Kidney (tissue), 13 donors: ENCODE measurements at regions not wholly inside any gene's neighbourhood (a gene's known extent, or its start where the extent isn't known, plus 50 kb on each side); places are given as distances from the start of the nearest gene placed in this dataset.
"Not testable (repeated sequence)": the region's sequence is repeated elsewhere in the genome, so short reads cannot be mapped to it uniquely, and the experiment has no call there.

Source experiments
- DNase-seq, 5 donors: peaks; one replicate each; pipeline ENCODE4 v3.0.0-alpha.2; 2013 to 2020
- FAIRE-seq: peaks from 2 replicates; lab custom pipeline; 2012; peaks lifted over from hg19 to GRCh38; lab: Jason Lieb, UNC
- H3K27ac ChIP-seq, 2 donors: one replicate each; pipeline ENCODE4 v1.7.0; 2013; ENCODE audit warnings: low read depth in 2 of 2, low read length in 2 of 2, inconsistent platforms in 1 of 2
- H3K27me3 ChIP-seq: one replicate; pipeline ENCODE4 v1.7.1; 2013; ENCODE audit warnings: low read length, inconsistent platforms; ENCODE audit not compliant: control insufficient read depth, insufficient read depth
- H3K36me3 ChIP-seq, 3 donors: one replicate each; pipeline versions ENCODE4 v1.7.0 to v1.7.1; 2013; ENCODE audit warnings: low read length in 3 of 3, control low read depth in 1 of 3, inconsistent platforms in 1 of 3; ENCODE audit not compliant: insufficient read depth in 3 of 3, control insufficient read depth in 2 of 3
- H3K4me1 ChIP-seq, 3 donors: one replicate each; pipeline versions ENCODE4 v1.7.0 to v1.7.1; 2013; ENCODE audit warnings: low read length in 3 of 3, inconsistent platforms in 1 of 3, low read depth in 1 of 3; ENCODE audit not compliant: control insufficient read depth in 2 of 3, insufficient read depth in 2 of 3
- H3K4me3 ChIP-seq, 3 donors: one replicate each; pipeline versions ENCODE4 v1.7.0 to v1.8.1; 2013; ENCODE audit warnings: low read length in 3 of 3, control low read depth in 1 of 3, inconsistent platforms in 1 of 3
- H3K9ac ChIP-seq, 3 donors: one replicate each; pipeline versions ENCODE4 v1.7.0 to v1.7.1; 2013; ENCODE audit warnings: low read length in 3 of 3, control low read depth in 1 of 3, inconsistent platforms in 1 of 3
- H3K9me3 ChIP-seq, 3 donors: one replicate each; pipeline versions ENCODE4 v1.7.0 to v1.7.1; 2013; ENCODE audit warnings: low read length in 3 of 3, control low read depth in 1 of 3, inconsistent platforms in 1 of 3; ENCODE audit not compliant: control insufficient read depth in 2 of 3, insufficient read depth in 1 of 3
- CTCF ChIP-seq: IDR thresholded peaks from 3 replicates; pipeline ENCODE4 v1.5.1; 2012; ENCODE audit warnings: mild to moderate bottlenecking, moderate library complexity, borderline replicate concordance; ENCODE audit not compliant: insufficient read depth; ENCODE audit errors: extremely low read depth
- intact Hi-C: fragments of 100-400 bp; cut with DNase I; formaldehyde crosslinking; loops from one replicate; pipeline ENCODE4 v1.11.1; 2022
- donor health status: control.
- donor health status: control.
- donor health status: control.
- donor health status: control.
- donor health status: control.
- donor health status: DM: yes; HTN: yes; CAD: no.
- donor health status: Normal renal cell carcinoma (clear cell type).

DNA sequence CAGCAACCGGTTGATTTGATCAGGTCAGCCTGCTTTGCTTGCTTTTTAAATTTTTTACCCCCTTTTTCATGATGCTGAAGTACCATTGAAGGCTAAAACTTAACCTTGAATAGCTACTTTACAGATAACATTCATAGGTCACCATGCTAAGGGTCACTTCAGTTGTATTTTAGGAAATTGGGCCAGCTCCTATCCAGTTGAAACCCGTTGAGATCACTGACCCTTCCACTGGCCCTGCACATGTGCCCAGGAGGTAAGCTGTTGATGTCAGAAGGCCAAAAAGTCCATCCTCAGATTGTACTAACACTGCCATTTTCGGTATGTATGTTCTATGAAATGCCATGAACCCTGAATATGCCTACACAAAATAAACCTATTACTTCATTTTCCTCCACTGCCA lies 133.0 kb upstream of the FAT4 start:
- FAIRE-seq (no peak), DNase-seq (no peak)
- Histone ChIP-seq H3K27ac (no peak overlapping the region), H3K4me3 (no peak overlapping the region), H3K9me3 (no peaks in the 10 kb centered on the region), H3K36me3 (no peaks in the 10 kb centered on the region), H3K9ac (no peak overlapping the region), H3K4me1 (no peaks in the 10 kb centered on the region), H3K27me3 (no peaks in the 10 kb centered on the region)
- intact Hi-C loops = no loop called here
- no peak for TF ChIP-seq CTCF

GRCh38 chr4:125179727-125180126 lies 135.0 kb upstream of the FAT4 start:
- DNase-seq = no peak
- H3K36me3 ChIP-seq = no peaks in the 10 kb centered on the region
- intact Hi-C loops = no loop called here
- no peak for FAIRE-seq
- no peak overlapping the region for H3K9ac ChIP-seq
- H3K27ac ChIP-seq = no peak overlapping the region
- H3K4me3 ChIP-seq = no peak overlapping the region
- no peak for TF ChIP-seq CTCF
- H3K4me1 ChIP-seq = no peaks in the 10 kb centered on the region
- H3K27me3 ChIP-seq = no peaks in the 10 kb centered on the region
- no peaks in the 10 kb centered on the region for H3K9me3 ChIP-seq

DNA sequence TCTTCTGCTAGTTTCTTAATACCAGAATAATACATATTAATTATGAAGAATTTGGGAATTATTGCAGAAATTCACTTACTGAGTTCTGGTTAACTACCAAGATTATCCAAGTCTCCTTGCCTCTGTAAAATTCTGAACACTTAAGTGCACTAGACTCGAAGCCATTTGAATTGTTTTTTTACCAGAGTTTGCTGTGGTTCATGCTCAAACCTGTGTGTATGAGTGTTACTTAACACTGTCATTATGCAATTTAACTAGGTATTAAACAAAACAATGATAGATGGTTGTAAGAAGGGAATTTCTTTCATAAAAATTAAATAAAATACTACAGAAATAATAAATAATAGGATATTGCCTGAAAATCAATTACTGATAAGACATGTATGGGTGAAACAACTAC lies 145.6 kb upstream of the FAT4 start:
- Histone ChIP-seq H3K4me3 (no peak overlapping the region), H3K27me3 (no peaks in the 10 kb centered on the region), H3K9ac (no peak overlapping the region), H3K9me3 (no peaks in the 10 kb centered on the region), H3K4me1 (no peaks in the 10 kb centered on the region), H3K36me3 (no peaks in the 10 kb centered on the region), H3K27ac (no peak overlapping the region)
- intact Hi-C loops = no loop called here
- no peak for TF ChIP-seq CTCF
- DNase-seq (peak in 2 of 5 donors; percentile 4 to 7), FAIRE-seq (no peak)

GRCh38 chr4:125168531-125168930 lies 146.2 kb upstream of the FAT4 start:
- FAIRE-seq = no peak
- Histone ChIP-seq H3K27ac (no peak overlapping the region), H3K36me3 (no peaks in the 10 kb centered on the region), H3K27me3 (no peaks in the 10 kb centered on the region), H3K9me3 (no peaks in the 10 kb centered on the region), H3K4me3 (no peak overlapping the region), H3K4me1 (no peaks in the 10 kb centered on the region), H3K9ac (no peak overlapping the region)
- intact Hi-C loops = no loop called here
- no peak for DNase-seq
- no peak for TF ChIP-seq CTCF

- H3K27me3 ChIP-seq = not testable (repeated sequence)
These were observed 148.7 kb upstream of the FAT4 start for GRCh38 chr4:125166012-125166411.

More at GRCh38 chr4:125166012-125166411, 148.7 kb upstream of the FAT4 start:
- FAIRE-seq, H3K4me1 ChIP-seq, H3K9ac ChIP-seq, H3K36me3 ChIP-seq, H3K4me3 ChIP-seq, H3K27ac ChIP-seq, DNase-seq, intact Hi-C loops, H3K9me3 ChIP-seq: not testable (repeated sequence)
